Mononuclear cell (primary cell): ENCODE measurements at regions not wholly inside any gene's neighbourhood (a gene's known extent, or its start where the extent isn't known, plus 50 kb on each side); places are given as distances from the start of the nearest gene placed in this dataset.

Source experiments
- H3K27me3 ChIP-seq: 2 replicates; pipeline ENCODE4 v1.6.0; 2011; ENCODE audit warnings: low read length, control low read depth; ENCODE audit not compliant: insufficient read depth
- H3K4me1 ChIP-seq: 2 replicates; pipeline ENCODE4 v1.5.1; 2011; ENCODE audit warnings: mild to moderate bottlenecking, low read length, control low read depth; ENCODE audit not compliant: insufficient read depth
- H3K4me3 ChIP-seq: 2 replicates; pipeline ENCODE4 v1.5.1; 2011; ENCODE audit warnings: mild to moderate bottlenecking, low read length, moderate library complexity
- H3K9me3 ChIP-seq: 2 replicates; pipeline ENCODE4 v1.5.1; 2011; ENCODE audit warnings: low read depth, mild to moderate bottlenecking, control low read depth, low read length

GRCh38 chr2:226077031-226077430 is 677.5 kb downstream of the NYAP2 start:
- no peaks in the 10 kb centered on the region for H3K27me3 ChIP-seq
- no peaks in the 10 kb centered on the region for H3K9me3 ChIP-seq
- no peak overlapping the region for H3K4me3 ChIP-seq
- H3K4me1 ChIP-seq = no peaks in the 10 kb centered on the region

GRCh38 chr2:226076529-226076928 is 677.0 kb downstream of the NYAP2 start:
- no peaks in the 10 kb centered on the region for H3K27me3 ChIP-seq
- H3K9me3 ChIP-seq = no peaks in the 10 kb centered on the region
- H3K4me1 ChIP-seq = no peaks in the 10 kb centered on the region
- no peak overlapping the region for H3K4me3 ChIP-seq

- Histone ChIP-seq H3K4me3 (no peak overlapping the region), H3K9me3 (no peaks in the 10 kb centered on the region), H3K4me1 (no peaks in the 10 kb centered on the region), H3K27me3 (no peaks in the 10 kb centered on the region)
Observed at GRCh38 chr2:226074391-226074790, 674.9 kb downstream of the NYAP2 start.

GRCh38 chr2:226073496-226074160 is 674.1 kb downstream of the NYAP2 start:
- H3K27me3 ChIP-seq = no peaks in the 10 kb centered on the region

GRCh38 chr2:226066873-226067272 is 667.4 kb downstream of the NYAP2 start:
- H3K4me1 ChIP-seq = no peaks in the 10 kb centered on the region
- no peaks in the 10 kb centered on the region for H3K27me3 ChIP-seq
- H3K4me3 ChIP-seq = no peak overlapping the region
- H3K9me3 ChIP-seq = no peaks in the 10 kb centered on the region

More at GRCh38 chr2:226073496-226074160, 674.1 kb downstream of the NYAP2 start:
- no peak overlapping the region for H3K4me3 ChIP-seq
- H3K9me3 ChIP-seq = no peaks in the 10 kb centered on the region
- no peaks in the 10 kb centered on the region for H3K4me1 ChIP-seq

- no peaks in the 10 kb centered on the region for H3K4me1 ChIP-seq
- H3K4me3 ChIP-seq = no peak overlapping the region
- no peaks in the 10 kb centered on the region for H3K27me3 ChIP-seq
- no peaks in the 10 kb centered on the region for H3K9me3 ChIP-seq
Observed at GRCh38 chr2:226066391-226066790, 666.9 kb downstream of the NYAP2 start.

- no peaks in the 10 kb centered on the region for H3K9me3 ChIP-seq
- H3K4me1 ChIP-seq = peaks cover 7% of the 10 kb centered on the region
- no peak overlapping the region for H3K4me3 ChIP-seq
- no peaks in the 10 kb centered on the region for H3K27me3 ChIP-seq
Observed at GRCh38 chr2:226064932-226065570, 665.5 kb downstream of the NYAP2 start.

GRCh38 chr2:226063704-226064440 is 664.4 kb downstream of the NYAP2 start:
- no peaks in the 10 kb centered on the region for H3K9me3 ChIP-seq
- H3K4me3 ChIP-seq = no peak overlapping the region
- no peaks in the 10 kb centered on the region for H3K27me3 ChIP-seq
- H3K4me1 ChIP-seq = peaks cover 10% of the 10 kb centered on the region

- H3K9me3 ChIP-seq = no peaks in the 10 kb centered on the region
- peaks cover 24% of the 10 kb centered on the region for H3K4me1 ChIP-seq
- H3K4me3 ChIP-seq = no peak overlapping the region
- H3K27me3 ChIP-seq = no peaks in the 10 kb centered on the region
Observed at GRCh38 chr2:226059961-226060627, 660.6 kb downstream of the NYAP2 start.

- Histone ChIP-seq H3K4me1 (peaks cover 24% of the 10 kb centered on the region), H3K4me3 (no peak overlapping the region), H3K27me3 (no peaks in the 10 kb centered on the region), H3K9me3 (no peaks in the 10 kb centered on the region)
Observed at GRCh38 chr2:226057914-226058313, 658.4 kb downstream of the NYAP2 start.

- Histone ChIP-seq H3K9me3 (no peaks in the 10 kb centered on the region), H3K27me3 (no peaks in the 10 kb centered on the region), H3K4me1 (peaks cover 24% of the 10 kb centered on the region), H3K4me3 (no peak overlapping the region)
Observed at GRCh38 chr2:226057365-226057764, 657.9 kb downstream of the NYAP2 start.

- Histone ChIP-seq H3K4me1 (peaks cover 7% of the 10 kb centered on the region), H3K4me3 (no peak overlapping the region)
Observed at GRCh38 chr2:226052772-226053416, 653.4 kb downstream of the NYAP2 start.

GRCh38 chr2:226050822-226051221 is 651.3 kb downstream of the NYAP2 start:
- peaks cover 4% of the 10 kb centered on the region for H3K27me3 ChIP-seq
- H3K4me3 ChIP-seq = no peak overlapping the region
- H3K9me3 ChIP-seq = no peaks in the 10 kb centered on the region
- H3K4me1 ChIP-seq = no peaks in the 10 kb centered on the region

More at GRCh38 chr2:226052772-226053416, 653.4 kb downstream of the NYAP2 start:
- no peaks in the 10 kb centered on the region for H3K9me3 ChIP-seq
- no peaks in the 10 kb centered on the region for H3K27me3 ChIP-seq

- no peaks in the 10 kb centered on the region for H3K4me1 ChIP-seq
- no peak overlapping the region for H3K4me3 ChIP-seq
- H3K9me3 ChIP-seq = no peaks in the 10 kb centered on the region
- peaks cover 8% of the 10 kb centered on the region for H3K27me3 ChIP-seq
Observed at GRCh38 chr2:226048611-226049010, 649.1 kb downstream of the NYAP2 start.
